ENCODE measurements at regions not wholly inside any gene's neighbourhood (a gene's known extent, or its start where the extent isn't known, plus 50 kb on each side); places are given as distances from the start of the nearest gene placed in this dataset.

DNA sequence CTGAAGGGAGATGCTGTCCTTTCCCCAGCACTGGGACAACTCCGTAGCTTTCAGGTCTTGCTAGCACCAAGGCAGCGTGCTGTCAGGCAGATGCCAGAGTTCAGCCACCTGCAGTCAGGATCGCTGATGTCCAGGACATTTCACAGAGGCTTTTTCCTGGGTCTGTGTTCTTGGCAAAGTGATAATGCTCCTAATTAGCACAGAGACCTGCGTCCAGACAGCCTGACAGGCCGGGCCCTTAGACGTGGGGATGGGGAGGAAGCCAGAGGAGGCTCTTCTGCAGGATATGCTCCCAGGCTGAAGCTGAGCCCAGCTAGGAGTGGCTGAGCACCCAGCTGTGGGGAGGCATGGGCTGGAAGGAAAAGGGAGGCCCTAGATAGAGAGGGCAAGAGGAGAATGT, 82.5 kb upstream of the TBX20 start:
- TF ChIP-seq, protein P1, sequence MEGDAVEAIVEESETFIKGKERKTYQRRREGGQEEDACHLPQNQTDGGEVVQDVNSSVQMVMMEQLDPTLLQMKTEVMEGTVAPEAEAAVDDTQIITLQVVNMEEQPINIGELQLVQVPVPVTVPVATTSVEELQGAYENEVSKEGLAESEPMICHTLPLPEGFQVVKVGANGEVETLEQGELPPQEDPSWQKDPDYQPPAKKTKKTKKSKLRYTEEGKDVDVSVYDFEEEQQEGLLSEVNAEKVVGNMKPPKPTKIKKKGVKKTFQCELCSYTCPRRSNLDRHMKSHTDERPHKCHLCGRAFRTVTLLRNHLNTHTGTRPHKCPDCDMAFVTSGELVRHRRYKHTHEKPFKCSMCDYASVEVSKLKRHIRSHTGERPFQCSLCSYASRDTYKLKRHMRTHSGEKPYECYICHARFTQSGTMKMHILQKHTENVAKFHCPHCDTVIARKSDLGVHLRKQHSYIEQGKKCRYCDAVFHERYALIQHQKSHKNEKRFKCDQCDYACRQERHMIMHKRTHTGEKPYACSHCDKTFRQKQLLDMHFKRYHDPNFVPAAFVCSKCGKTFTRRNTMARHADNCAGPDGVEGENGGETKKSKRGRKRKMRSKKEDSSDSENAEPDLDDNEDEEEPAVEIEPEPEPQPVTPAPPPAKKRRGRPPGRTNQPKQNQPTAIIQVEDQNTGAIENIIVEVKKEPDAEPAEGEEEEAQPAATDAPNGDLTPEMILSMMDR (IDR thresholded peaks at IDR 0.05 in 4 of 5, conservative IDR thresholded peaks at IDR 0.05 in 1 of 5): no peak
- TF ChIP-seq POLR2A (IDR thresholded peaks at IDR 0.05): no peak

Data from gastrocnemius medialis (tissue), 4 donors.